Mesothelial cell of epicardium (in vitro differentiated cells): ENCODE measurements at regions not wholly inside any gene's neighbourhood (a gene's known extent, or its start where the extent isn't known, plus 50 kb on each side); places are given as distances from the start of the nearest gene placed in this dataset.
A peak's percentile ranks its signal among the peaks of the same experiment; 100 is the strongest.

ENCODE experiments used
- DNase-seq, 2 experiments: peaks; one replicate each; pipeline ENCODE4 v3.0.0; 2021; ENCODE audit warnings: low spot score in 2 of 2; ENCODE audit not compliant: unreplicated experiment in 2 of 2
- H3K27ac Mint-ChIP-seq: 2 replicates; pipeline ENCODE4 v1.8.0; 2021; ENCODE audit warnings: mixed read lengths
- H3K27me3 Mint-ChIP-seq: 2 replicates; pipeline ENCODE4 v1.8.0; 2021; ENCODE audit warnings: low read depth, mixed read lengths
- H3K36me3 Mint-ChIP-seq: 2 replicates; pipeline ENCODE4 v1.8.0; 2021; ENCODE audit warnings: mixed read lengths
- H3K4me1 Mint-ChIP-seq: 2 replicates; pipeline ENCODE4 v1.8.0; 2021; ENCODE audit warnings: mixed read lengths
- H3K4me3 Mint-ChIP-seq: 2 replicates; pipeline ENCODE4 v1.8.0; 2021; ENCODE audit warnings: mild to moderate bottlenecking, moderate library complexity, mixed read lengths
- H3K9me3 Mint-ChIP-seq: 2 replicates; pipeline ENCODE4 v1.8.0; 2021; ENCODE audit warnings: mixed read lengths
- CTCF ChIP-seq: fragments of 200-600 bp; sonication (generic); IDR thresholded peaks from one replicate; pipeline ENCODE4 v1.5.0; 2021; ENCODE audit warnings: antibody characterized with exemption; ENCODE audit not compliant: unreplicated experiment

GRCh38 chr6:16850681-16851026 is 89.4 kb upstream of the ATXN1 start:
- Mint-ChIP-seq H3K36me3 (no peaks in the 10 kb centered on the region), H3K27me3 (no peaks in the 10 kb centered on the region), H3K4me3 (no peak overlapping the region), H3K9me3 (no peaks in the 10 kb centered on the region), H3K27ac (no peak overlapping the region), H3K4me1 (peaks cover 32% of the 10 kb centered on the region)
- DNase-seq: no peak
- no peak for TF ChIP-seq CTCF

DNA sequence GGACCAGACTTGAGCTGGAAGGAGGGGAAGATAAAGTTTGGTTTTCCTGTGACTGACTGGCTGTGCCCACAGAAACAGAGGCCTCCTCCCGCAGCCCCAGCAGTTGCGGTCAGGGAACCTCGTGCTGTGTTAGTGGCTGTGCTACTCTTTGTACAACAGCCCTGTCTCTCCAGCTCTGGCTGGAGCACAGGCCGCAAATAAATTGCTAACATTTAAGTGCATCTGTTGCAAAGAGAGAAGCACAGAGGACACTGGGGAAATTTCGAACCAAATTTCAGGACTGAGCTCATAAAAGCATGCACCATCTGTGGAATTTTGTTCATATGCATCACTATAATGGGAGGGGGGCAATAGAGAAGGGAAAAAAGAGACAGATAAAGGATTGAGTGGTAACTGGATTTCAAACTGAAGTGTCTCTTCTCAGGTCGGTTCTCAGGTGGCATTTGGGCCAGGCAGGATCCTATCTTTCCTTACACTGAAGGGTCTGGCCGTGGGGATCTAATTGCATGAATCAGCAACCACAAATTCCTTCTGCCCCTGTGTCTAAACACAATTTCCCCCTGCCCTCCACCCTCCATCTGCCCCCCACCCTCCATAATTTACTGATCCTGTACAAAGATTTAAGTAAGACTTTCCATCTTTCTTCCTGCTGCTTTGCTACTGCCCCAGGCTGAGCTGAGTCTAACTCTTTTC is 88.9 kb upstream of the ATXN1 start:
- H3K27ac Mint-ChIP-seq: no peak overlapping the region
- H3K27me3 Mint-ChIP-seq: no peaks in the 10 kb centered on the region
- H3K36me3 Mint-ChIP-seq: no peaks in the 10 kb centered on the region
- no peak for TF ChIP-seq CTCF
- no peaks in the 10 kb centered on the region for H3K9me3 Mint-ChIP-seq
- peaks cover 32% of the 10 kb centered on the region for H3K4me1 Mint-ChIP-seq
- no peak for DNase-seq
- no peak overlapping the region for H3K4me3 Mint-ChIP-seq

GRCh38 chr6:16849280-16849987 is 88.2 kb upstream of the ATXN1 start:
- Mint-ChIP-seq H3K36me3 (no peaks in the 10 kb centered on the region), H3K9me3 (no peaks in the 10 kb centered on the region), H3K27ac (no peak overlapping the region), H3K4me1 (peaks cover 33% of the 10 kb centered on the region), H3K4me3 (no peak overlapping the region), H3K27me3 (no peaks in the 10 kb centered on the region)
- TF ChIP-seq CTCF: no peak
- no peak for DNase-seq

- no peak overlapping the region for H3K4me3 Mint-ChIP-seq
- H3K9me3 Mint-ChIP-seq: no peaks in the 10 kb centered on the region
- H3K27ac Mint-ChIP-seq: no peak overlapping the region
- TF ChIP-seq CTCF: no peak
- DNase-seq: no peak
- H3K4me1 Mint-ChIP-seq: peaks cover 32% of the 10 kb centered on the region
- H3K27me3 Mint-ChIP-seq: no peaks in the 10 kb centered on the region
- H3K36me3 Mint-ChIP-seq: no peaks in the 10 kb centered on the region
Observed at GRCh38 chr6:16846399-16846778, 85.1 kb upstream of the ATXN1 start.

GRCh38 chr6:16844183-16844582 is 82.9 kb upstream of the ATXN1 start:
- Mint-ChIP-seq H3K4me1 (peaks cover 12% of the 10 kb centered on the region), H3K36me3 (no peaks in the 10 kb centered on the region), H3K27ac (peak overlapping the region; percentile 39), H3K9me3 (no peaks in the 10 kb centered on the region), H3K27me3 (no peaks in the 10 kb centered on the region), H3K4me3 (no peak overlapping the region)
- TF ChIP-seq CTCF: no peak
- DNase-seq: no peak
